HG03342 (cell line): ENCODE measurements at regions not wholly inside any gene's neighbourhood (a gene's known extent, or its start where the extent isn't known, plus 50 kb on each side); places are given as distances from the start of the nearest gene placed in this dataset.
"Not testable (repeated sequence)": the region's sequence is repeated elsewhere in the genome, so short reads cannot be mapped to it uniquely, and the experiment has no call there.

Source experiments
- ATAC-seq: cut with Tn5 transposase; IDR thresholded peaks from one replicate; pipeline ENCODE4 v1.9.1; 2021; ENCODE audit warnings: mild to moderate bottlenecking, moderate library complexity; ENCODE audit not compliant: unreplicated experiment

GRCh38 chr2:23028106-23028505, 356.9 kb upstream of the KLHL29 start:
- ATAC-seq, result no peak

DNA sequence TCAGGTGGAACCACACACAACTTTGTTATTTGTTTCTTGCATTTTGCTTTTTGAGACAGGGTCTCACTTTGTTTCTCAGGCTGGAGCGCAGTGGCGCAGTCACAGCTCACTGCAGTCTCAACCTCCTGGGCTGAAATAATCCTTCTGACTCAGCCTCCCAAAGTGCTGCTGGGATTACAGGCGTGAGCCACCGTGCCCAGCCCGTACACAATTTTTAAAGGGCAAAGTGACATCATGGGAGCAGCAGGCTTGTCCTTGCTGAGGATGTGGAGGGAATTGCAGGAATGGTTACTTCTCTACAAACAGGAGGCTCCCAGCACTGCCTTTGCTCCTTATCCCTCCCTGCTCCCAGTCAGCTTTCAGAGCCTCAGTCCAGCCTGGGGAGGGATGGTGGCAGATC, 355.9 kb upstream of the KLHL29 start:
- ATAC-seq, result no peak

DNA sequence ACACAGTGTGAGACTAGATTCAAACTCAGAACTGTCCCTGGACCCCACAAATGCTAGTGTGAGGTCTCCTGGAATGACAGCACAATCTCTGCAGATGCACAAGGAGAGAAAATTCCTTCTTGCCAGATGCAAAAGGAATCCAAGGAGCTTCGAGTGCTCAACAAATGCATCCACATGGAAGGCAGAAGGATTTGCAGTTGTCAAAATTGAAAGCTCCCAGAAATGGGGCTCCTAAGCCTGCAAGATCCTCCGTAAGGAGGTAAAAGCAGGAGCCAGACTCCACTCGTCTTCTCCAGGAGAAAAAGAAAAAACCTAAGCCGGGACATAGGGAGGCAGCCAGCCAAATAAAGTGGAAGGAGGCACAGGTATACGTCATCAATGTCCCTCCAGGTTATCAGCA, 355.0 kb upstream of the KLHL29 start:
- no peak for ATAC-seq

DNA sequence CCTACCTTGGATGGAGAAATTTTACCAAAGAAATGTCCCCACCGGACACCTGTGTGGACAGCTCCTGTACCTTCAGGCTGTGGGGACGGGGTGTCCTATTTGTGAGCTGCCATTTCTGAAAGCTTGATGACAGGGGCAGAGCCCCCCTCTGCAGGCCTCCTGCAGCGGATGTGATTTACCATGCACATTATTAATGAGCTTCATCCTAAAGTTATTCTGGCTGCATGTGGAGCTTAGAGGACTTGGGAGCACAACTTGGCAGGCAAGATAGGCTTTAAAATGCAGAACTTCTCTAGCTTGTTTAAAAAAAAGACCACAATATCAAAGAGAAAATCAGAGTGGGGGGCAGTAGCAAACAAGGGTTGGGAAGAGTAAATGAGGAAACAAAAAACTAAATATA, 350.0 kb upstream of the KLHL29 start:
- ATAC-seq, result no peak

GRCh38 chr2:23036629-23037028, 348.4 kb upstream of the KLHL29 start:
- no peak for ATAC-seq

DNA sequence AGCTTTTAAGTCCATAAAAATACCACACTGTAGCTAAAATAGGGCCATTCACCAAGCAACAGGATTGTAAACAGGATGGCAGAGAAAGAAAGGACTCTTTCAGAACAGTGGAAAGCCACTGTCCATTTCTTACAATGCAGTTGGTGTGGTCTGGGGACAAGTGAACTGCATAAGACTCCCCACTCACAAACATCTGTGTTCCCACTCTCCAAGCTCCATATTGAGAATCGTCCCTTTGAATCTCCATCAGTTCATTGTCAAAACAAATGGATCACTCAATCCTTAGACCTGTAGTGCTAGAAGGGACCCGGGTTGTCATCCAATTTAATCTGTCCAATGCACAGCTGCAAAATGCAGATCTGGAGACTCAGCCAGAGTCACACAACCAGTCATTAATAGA, 347.4 kb upstream of the KLHL29 start:
- ATAC-seq, result no peak

DNA sequence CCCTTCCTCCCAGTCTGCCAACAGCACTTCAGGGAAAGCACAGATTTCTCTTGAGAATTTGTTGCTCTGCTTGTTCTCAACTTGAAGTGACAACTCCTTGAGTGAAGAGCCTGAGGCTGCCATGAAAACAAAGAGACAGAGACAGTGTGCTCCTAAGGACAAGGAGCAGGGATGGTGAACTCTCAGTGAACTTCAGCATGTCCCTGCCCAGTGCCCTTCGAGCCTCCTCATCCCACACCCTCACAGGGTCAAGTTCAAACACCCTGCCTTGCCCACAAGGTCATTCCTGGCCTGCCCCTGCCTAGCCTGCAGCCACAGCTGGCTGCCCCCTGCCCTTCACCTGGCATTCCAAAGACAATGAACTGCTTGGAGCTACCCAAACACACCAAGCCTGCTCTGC, 343.5 kb upstream of the KLHL29 start:
- no peak for ATAC-seq

- ATAC-seq, result no peak
Observed at GRCh38 chr2:23042216-23042906, 342.6 kb upstream of the KLHL29 start.

DNA sequence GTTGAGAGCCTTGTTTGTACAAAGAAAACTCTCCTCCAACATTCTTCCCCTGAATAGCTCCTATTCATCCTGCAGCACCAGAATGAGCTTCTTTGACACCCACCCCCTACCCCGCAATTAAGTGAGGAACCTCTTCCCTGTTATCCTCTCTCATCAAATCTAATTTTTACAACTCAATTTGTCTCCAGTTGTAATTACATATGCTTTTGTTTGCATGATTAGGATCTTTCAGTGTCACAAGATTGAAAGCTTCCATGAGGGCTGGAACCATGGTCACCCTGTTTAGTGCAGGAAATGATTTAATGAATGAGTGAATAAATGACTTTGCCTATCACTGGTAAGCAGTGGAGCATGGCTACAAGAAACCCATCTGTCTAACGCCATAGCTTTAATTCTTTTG, 334.6 kb upstream of the KLHL29 start:
- no peak for ATAC-seq

- ATAC-seq, result no peak
Observed at GRCh38 chr2:23053601-23054000, 331.4 kb upstream of the KLHL29 start.

DNA sequence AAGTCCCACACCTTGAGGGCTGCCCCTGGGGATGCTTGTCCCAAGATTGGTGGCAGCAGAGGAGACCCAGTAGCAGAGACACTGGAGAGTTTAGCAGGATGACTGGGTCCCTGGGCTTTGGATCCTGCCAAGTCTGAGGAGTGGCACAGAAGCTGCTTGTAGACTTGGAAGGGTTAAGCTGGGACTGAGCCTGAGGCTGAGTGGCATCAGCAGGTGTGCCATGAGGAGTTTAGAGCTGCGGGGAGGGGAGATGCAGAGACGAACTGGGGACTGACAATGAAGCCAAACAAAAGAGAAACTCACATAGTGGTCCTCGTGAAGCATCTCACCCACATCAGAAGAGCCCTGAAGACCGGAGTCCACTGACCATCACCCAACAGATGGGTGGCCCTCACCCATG, 329.7 kb upstream of the KLHL29 start:
- no peak for ATAC-seq

DNA sequence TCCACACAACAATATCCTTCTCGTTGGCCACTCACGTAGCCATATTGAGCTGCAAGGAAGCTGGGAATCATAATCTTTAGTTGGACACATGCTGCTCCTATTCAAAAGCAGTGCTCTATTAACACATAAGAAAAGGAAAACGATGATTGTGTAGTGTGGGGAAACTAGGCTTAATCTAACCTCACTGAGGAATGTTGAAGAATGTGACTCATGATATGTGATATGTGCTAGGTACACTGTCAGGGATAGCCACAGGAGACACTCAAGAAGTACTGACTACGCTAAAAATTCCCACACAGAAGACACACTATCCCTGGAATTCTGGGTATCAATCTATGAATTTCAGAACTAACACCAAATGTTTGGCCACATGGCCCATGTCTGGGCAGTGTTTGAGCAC, 328.1 kb upstream of the KLHL29 start:
- ATAC-seq, result not testable (repeated sequence)

- no peak for ATAC-seq
Observed at GRCh38 chr2:23058435-23058834, 326.5 kb upstream of the KLHL29 start.

GRCh38 chr2:23065210-23065609, 319.8 kb upstream of the KLHL29 start:
- no peak for ATAC-seq

- no peak for ATAC-seq
Observed at GRCh38 chr2:23065936-23066335, 319.0 kb upstream of the KLHL29 start.

DNA sequence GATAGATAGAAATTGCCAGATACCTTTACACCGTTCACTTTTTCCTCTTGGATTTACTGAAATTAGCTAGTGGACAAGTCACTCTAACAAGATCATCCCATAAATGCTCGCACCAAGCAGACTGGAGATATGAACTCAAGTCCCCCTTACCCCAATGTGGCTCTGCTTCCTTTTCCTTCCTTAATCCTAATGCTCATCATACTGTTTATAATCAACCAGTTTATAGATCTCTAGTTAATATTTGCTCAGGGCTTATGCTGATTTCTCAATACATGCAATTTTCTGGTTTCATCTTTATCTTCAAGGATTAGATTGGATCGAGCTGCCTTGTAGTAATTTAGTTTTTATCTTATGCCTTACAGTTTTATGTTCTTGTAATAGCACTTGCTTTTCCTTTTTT, 318.3 kb upstream of the KLHL29 start:
- ATAC-seq, result no peak

DNA sequence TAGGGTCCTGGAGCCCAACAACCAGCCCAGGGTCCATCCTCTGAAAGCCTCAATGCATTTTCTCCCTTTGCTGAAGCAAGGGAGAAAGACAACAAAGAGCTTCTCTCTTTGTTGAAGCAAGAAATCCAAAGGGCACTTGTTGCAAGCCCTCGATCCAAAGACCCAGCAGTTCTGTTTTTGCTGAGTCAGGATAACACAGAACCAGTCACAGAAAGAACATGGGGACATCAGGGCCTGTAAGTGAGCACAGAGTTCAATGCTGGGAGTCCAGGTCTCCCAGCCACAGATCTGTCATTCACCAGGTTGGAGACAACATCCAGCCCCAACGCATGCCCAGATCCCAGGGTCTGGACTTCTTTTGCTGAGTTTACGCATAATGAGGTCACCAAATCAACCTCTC, 315.8 kb upstream of the KLHL29 start:
- no peak for ATAC-seq

- ATAC-seq, result no peak
Observed at GRCh38 chr2:23069923-23070322, 315.1 kb upstream of the KLHL29 start.

- no peak for ATAC-seq
Observed at GRCh38 chr2:23073056-23073455, 311.9 kb upstream of the KLHL29 start.

DNA sequence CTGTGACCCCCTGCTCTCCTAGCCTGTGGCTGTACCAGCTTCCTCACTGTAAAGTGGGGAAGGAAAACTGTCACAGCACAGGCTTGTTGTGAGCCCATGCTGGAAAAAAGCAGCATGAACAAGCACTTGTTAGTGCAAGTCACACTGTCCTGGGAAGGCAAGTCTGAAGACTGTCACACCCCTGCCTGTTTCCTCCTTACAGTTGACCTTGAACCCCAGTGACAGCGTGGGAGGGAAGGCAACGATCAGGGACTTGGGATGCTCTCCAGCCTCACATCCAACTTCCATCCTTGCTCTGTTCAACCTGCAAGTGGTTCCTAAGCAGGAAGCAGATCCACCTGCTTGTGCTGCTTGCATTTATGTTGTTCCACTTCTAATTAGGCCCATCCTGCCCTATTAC, 311.3 kb upstream of the KLHL29 start:
- no peak for ATAC-seq

- no peak for ATAC-seq
Observed at GRCh38 chr2:23077596-23077995, 307.4 kb upstream of the KLHL29 start.

DNA sequence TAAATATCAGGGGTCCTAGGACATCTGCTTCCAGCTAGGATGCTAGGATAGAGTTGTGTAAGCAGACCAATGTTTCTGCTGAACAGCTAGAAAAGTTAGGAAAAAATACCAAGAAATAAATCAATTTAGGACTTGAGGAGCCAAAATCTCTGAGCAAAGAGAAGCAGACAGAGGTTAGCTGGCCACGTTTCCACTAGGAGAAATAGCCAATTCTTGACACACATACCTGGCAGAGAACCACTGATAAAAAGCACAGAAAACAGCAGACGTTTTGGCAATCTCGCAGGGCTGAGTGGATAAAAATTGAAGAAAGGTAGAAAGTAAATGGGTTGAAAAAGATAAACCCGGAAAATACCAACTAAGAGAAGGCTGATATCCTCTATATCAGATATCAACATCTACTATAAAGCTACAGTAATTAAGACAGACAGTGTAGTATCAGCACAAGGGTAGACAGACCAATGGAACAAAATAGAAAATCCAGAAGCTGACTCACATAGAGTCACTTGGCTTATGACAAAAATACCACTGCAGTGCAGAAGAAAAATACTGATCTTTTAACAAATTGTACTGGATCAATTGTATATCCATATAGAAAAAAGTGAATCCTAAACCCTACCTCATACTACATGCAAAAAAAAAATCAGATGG, 306.1 kb upstream of the KLHL29 start:
- no peak for ATAC-seq

DNA sequence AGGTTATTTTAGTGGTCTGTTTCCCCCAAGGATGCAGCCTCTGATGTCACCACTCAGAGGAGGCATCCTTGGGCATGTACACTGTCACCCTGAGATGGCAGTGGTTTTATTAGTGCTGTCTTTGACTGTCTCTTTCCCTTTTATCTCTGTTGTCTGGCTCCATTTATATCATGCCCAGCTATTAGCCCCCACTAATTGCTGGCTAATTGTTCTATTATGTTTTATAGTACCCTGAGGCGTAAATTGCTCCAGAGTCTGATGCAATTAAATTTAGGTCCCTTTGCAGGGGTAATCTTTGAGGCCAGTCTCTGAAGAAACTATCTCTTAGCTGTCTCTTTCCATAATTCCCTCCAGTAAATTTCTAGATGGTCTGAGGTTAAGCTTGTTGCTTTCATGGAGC, 301.0 kb upstream of the KLHL29 start:
- no peak for ATAC-seq
